ENCODE measurements at regions not wholly inside any gene's neighbourhood (a gene's known extent, or its start where the extent isn't known, plus 50 kb on each side); places are given as distances from the start of the nearest gene placed in this dataset.

- no peak overlapping the region for H3K27ac Mint-ChIP-seq
- DNase-seq: no peak
- ChIA-PET CTCF (no interaction called here), POLR2A (no interaction called here)
- peaks cover 16% of the 10 kb centered on the region for H3K9me3 Mint-ChIP-seq (ENCODE audit: insufficient read depth)
- H3K27me3 Mint-ChIP-seq (ENCODE audit: low read depth): no peaks in the 10 kb centered on the region
- H3K4me3 Mint-ChIP-seq: no peak overlapping the region
- no peak for ATAC-seq
- no peaks in the 10 kb centered on the region for H3K36me3 Mint-ChIP-seq (ENCODE audit: low read depth)
- H3K4me1 Mint-ChIP-seq (ENCODE audit: low read depth): no peaks in the 10 kb centered on the region
Observed at GRCh38 chr3:80592792-80593191, 825.0 kb upstream of the ROBO1 start.

DNA sequence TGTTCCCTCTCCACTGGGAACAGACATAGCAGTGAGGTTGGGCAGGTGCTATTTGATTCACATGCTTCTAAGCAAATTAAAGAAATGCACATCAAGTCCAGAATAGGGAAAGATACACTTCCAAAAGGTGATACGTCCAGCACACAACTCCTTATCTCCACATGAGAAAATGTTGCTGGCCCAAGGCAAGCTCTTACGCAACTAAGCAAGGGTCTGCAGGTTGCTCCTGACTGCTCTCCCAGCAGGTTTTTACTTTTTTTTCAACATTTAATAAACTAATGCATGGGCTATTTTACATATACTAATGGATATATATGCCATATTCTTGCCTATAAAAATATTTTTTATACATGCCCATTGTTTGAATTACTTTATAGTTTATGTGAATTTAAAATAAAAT, 818.5 kb upstream of the ROBO1 start:
- POLR2A ChIA-PET: no interaction called here
- peaks cover 10% of the 10 kb centered on the region for H3K9me3 Mint-ChIP-seq (ENCODE audit: insufficient read depth)
- H3K36me3 Mint-ChIP-seq (ENCODE audit: low read depth): no peaks in the 10 kb centered on the region
- no peak overlapping the region for H3K4me3 Mint-ChIP-seq
- no peak overlapping the region for H3K27ac Mint-ChIP-seq
- H3K27me3 Mint-ChIP-seq (ENCODE audit: low read depth): no peaks in the 10 kb centered on the region
- no peaks in the 10 kb centered on the region for H3K4me1 Mint-ChIP-seq (ENCODE audit: low read depth)
- no peak for ATAC-seq
- no peak for DNase-seq
- CTCF ChIA-PET: no interaction called here

DNA sequence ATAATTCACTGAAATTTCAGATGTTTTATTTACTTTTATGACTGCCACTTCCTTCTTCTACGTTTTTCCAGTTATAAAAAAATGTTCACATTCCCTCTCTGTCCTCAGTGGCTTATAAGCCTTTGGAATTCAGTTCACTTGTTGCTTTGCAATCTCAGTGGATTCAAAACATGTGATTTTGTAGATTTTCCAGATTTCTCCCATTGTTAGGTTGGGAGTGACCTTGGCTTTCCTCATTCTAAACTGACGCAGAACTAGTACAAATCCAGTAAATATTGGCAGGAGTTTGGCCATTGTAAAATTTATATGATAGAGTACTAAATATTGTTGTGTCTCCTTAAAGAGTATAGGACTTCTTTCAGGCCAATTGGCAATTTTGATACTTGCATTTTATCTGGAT, 812.3 kb upstream of the ROBO1 start:
- Mint-ChIP-seq H3K4me3 (no peak overlapping the region), H3K4me1 (ENCODE audit: low read depth) (no peaks in the 10 kb centered on the region), H3K27ac (no peak overlapping the region), H3K9me3 (ENCODE audit: insufficient read depth) (no peaks in the 10 kb centered on the region), H3K27me3 (ENCODE audit: low read depth) (no peaks in the 10 kb centered on the region), H3K36me3 (ENCODE audit: low read depth) (no peaks in the 10 kb centered on the region)
- ChIA-PET POLR2A (no interaction called here), CTCF (no interaction called here)
- DNase-seq (no peak), ATAC-seq (no peak)

DNA sequence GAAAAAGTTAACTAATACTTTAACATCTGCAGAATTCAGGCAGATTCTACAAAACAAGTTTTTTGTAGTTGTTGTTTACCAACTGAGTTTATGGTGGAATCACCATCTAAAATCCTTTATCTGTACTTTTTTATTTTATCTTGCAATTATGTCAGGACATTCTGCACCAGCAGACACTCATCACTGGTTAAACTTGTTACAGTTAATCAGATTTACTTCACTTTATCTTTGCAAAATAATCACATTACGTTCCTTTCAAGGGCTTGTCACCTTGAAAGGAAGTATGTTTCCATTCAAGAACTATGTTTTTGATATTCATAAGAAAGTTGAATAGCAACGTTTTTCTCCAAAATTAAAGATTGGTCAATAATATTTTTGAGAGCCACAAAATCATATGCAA, 796.6 kb upstream of the ROBO1 start:
- ChIA-PET CTCF (no interaction called here), POLR2A (no interaction called here)
- Mint-ChIP-seq H3K9me3 (ENCODE audit: insufficient read depth) (peaks cover 13% of the 10 kb centered on the region), H3K36me3 (ENCODE audit: low read depth) (no peaks in the 10 kb centered on the region), H3K27ac (no peak overlapping the region), H3K4me1 (ENCODE audit: low read depth) (no peaks in the 10 kb centered on the region), H3K4me3 (no peak overlapping the region), H3K27me3 (ENCODE audit: low read depth) (no peaks in the 10 kb centered on the region)
- DNase-seq (no peak), ATAC-seq (no peak)

- H3K27ac Mint-ChIP-seq: no peak overlapping the region
- H3K36me3 Mint-ChIP-seq (ENCODE audit: low read depth): no peaks in the 10 kb centered on the region
- no peak overlapping the region for H3K4me3 Mint-ChIP-seq
- H3K4me1 Mint-ChIP-seq (ENCODE audit: low read depth): no peaks in the 10 kb centered on the region
- H3K9me3 Mint-ChIP-seq (ENCODE audit: insufficient read depth): peaks cover 25% of the 10 kb centered on the region
- ChIA-PET CTCF (no interaction called here), POLR2A (no interaction called here)
- ATAC-seq (no peak), DNase-seq (no peak)
- H3K27me3 Mint-ChIP-seq (ENCODE audit: low read depth): no peaks in the 10 kb centered on the region
Observed at GRCh38 chr3:80559701-80560100, 791.9 kb upstream of the ROBO1 start.

- Mint-ChIP-seq H3K27ac (no peak overlapping the region), H3K4me3 (no peak overlapping the region), H3K9me3 (ENCODE audit: insufficient read depth) (peaks cover 36% of the 10 kb centered on the region), H3K27me3 (ENCODE audit: low read depth) (no peaks in the 10 kb centered on the region), H3K36me3 (ENCODE audit: low read depth) (no peaks in the 10 kb centered on the region), H3K4me1 (ENCODE audit: low read depth) (no peaks in the 10 kb centered on the region)
- CTCF ChIA-PET: no interaction called here
- POLR2A ChIA-PET: no interaction called here
- ATAC-seq (no peak), DNase-seq (no peak)
Observed at GRCh38 chr3:80556763-80557162, 789.0 kb upstream of the ROBO1 start.

GRCh38 chr3:80554304-80554703, 786.5 kb upstream of the ROBO1 start:
- H3K4me3 Mint-ChIP-seq: no peak overlapping the region
- DNase-seq (no peak), ATAC-seq (no peak)
- peaks cover 26% of the 10 kb centered on the region for H3K9me3 Mint-ChIP-seq (ENCODE audit: insufficient read depth)
- H3K27ac Mint-ChIP-seq: no peak overlapping the region
- H3K4me1 Mint-ChIP-seq (ENCODE audit: low read depth): no peaks in the 10 kb centered on the region
- H3K27me3 Mint-ChIP-seq (ENCODE audit: low read depth): no peaks in the 10 kb centered on the region
- CTCF ChIA-PET: no interaction called here
- POLR2A ChIA-PET: no interaction called here
- H3K36me3 Mint-ChIP-seq (ENCODE audit: low read depth): no peaks in the 10 kb centered on the region

DNA sequence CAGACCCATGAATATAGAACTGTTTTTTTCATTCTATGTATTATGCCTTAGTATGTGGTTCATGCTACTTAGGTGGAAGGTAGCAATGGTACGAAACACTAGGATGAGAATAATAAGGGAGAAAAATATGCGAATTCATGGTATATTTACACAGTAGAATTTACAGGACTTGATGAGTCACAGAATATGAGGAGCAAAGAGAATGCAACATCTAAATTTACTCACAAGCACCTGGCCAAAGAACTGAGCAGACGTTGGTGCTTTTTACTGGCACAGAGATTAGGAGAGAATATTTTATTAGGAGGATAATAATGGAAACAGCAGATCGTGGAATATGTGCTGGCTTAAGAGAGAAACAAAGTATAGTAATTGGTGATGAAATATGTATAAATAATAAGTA, 785.4 kb upstream of the ROBO1 start:
- DNase-seq (no peak), ATAC-seq (no peak)
- H3K27ac Mint-ChIP-seq: no peak overlapping the region
- peaks cover 17% of the 10 kb centered on the region for H3K9me3 Mint-ChIP-seq (ENCODE audit: insufficient read depth)
- H3K4me1 Mint-ChIP-seq (ENCODE audit: low read depth): no peaks in the 10 kb centered on the region
- H3K27me3 Mint-ChIP-seq (ENCODE audit: low read depth): no peaks in the 10 kb centered on the region
- POLR2A ChIA-PET: no interaction called here
- no peak overlapping the region for H3K4me3 Mint-ChIP-seq
- CTCF ChIA-PET: no interaction called here
- no peaks in the 10 kb centered on the region for H3K36me3 Mint-ChIP-seq (ENCODE audit: low read depth)

- POLR2A ChIA-PET: no interaction called here
- H3K27ac Mint-ChIP-seq: no peak overlapping the region
- CTCF ChIA-PET: no interaction called here
- no peak for ATAC-seq
- no peak for DNase-seq
- H3K4me1 Mint-ChIP-seq (ENCODE audit: low read depth): no peaks in the 10 kb centered on the region
- no peaks in the 10 kb centered on the region for H3K27me3 Mint-ChIP-seq (ENCODE audit: low read depth)
- no peaks in the 10 kb centered on the region for H3K36me3 Mint-ChIP-seq (ENCODE audit: low read depth)
- no peak overlapping the region for H3K4me3 Mint-ChIP-seq
- H3K9me3 Mint-ChIP-seq (ENCODE audit: insufficient read depth): peaks cover 11% of the 10 kb centered on the region
Observed at GRCh38 chr3:80550174-80550573, 782.4 kb upstream of the ROBO1 start.

DNA sequence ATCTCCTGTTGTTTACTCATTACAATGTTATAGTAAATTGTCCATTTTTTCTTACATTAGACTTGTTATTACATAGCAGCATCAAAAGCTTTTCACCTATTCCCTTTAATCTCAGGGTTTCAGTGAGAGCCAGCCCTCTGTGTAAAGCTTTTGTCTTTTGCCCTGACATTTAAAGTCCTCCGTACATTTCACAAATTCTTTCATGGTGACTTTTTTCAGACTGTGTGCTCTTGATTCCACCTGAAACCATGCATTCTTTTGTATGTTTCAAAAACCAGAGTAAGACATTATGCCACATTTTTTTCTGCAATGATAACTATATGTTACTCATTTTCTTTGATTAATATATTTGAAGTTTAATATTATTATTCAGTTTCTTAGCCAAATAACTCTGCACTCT, 781.4 kb upstream of the ROBO1 start:
- no peak overlapping the region for H3K27ac Mint-ChIP-seq
- ChIA-PET POLR2A (no interaction called here), CTCF (no interaction called here)
- H3K4me3 Mint-ChIP-seq: no peak overlapping the region
- peaks cover 10% of the 10 kb centered on the region for H3K9me3 Mint-ChIP-seq (ENCODE audit: insufficient read depth)
- ATAC-seq: no peak
- DNase-seq: no peak
- no peaks in the 10 kb centered on the region for H3K4me1 Mint-ChIP-seq (ENCODE audit: low read depth)
- no peaks in the 10 kb centered on the region for H3K27me3 Mint-ChIP-seq (ENCODE audit: low read depth)
- H3K36me3 Mint-ChIP-seq (ENCODE audit: low read depth): no peaks in the 10 kb centered on the region

- CTCF ChIA-PET: no interaction called here
- POLR2A ChIA-PET: no interaction called here
- H3K27ac Mint-ChIP-seq: no peak overlapping the region
- no peaks in the 10 kb centered on the region for H3K4me1 Mint-ChIP-seq (ENCODE audit: low read depth)
- no peaks in the 10 kb centered on the region for H3K36me3 Mint-ChIP-seq (ENCODE audit: low read depth)
- H3K27me3 Mint-ChIP-seq (ENCODE audit: low read depth): no peaks in the 10 kb centered on the region
- no peak for ATAC-seq
- no peak for DNase-seq
- no peak overlapping the region for H3K4me3 Mint-ChIP-seq
- no peaks in the 10 kb centered on the region for H3K9me3 Mint-ChIP-seq (ENCODE audit: insufficient read depth)
Observed at GRCh38 chr3:80543154-80543553, 775.4 kb upstream of the ROBO1 start.

- DNase-seq (no peak), ATAC-seq (no peak)
- H3K4me1 Mint-ChIP-seq (ENCODE audit: low read depth): no peaks in the 10 kb centered on the region
- no peak overlapping the region for H3K27ac Mint-ChIP-seq
- CTCF ChIA-PET: no interaction called here
- H3K9me3 Mint-ChIP-seq (ENCODE audit: insufficient read depth): no peaks in the 10 kb centered on the region
- POLR2A ChIA-PET: no interaction called here
- no peak overlapping the region for H3K4me3 Mint-ChIP-seq
- no peaks in the 10 kb centered on the region for H3K36me3 Mint-ChIP-seq (ENCODE audit: low read depth)
- H3K27me3 Mint-ChIP-seq (ENCODE audit: low read depth): no peaks in the 10 kb centered on the region
Observed at GRCh38 chr3:80542456-80542855, 774.7 kb upstream of the ROBO1 start.

GRCh38 chr3:80537680-80538079, 769.9 kb upstream of the ROBO1 start:
- Mint-ChIP-seq H3K4me3 (no peak overlapping the region), H3K36me3 (ENCODE audit: low read depth) (no peaks in the 10 kb centered on the region), H3K4me1 (ENCODE audit: low read depth) (no peaks in the 10 kb centered on the region), H3K27ac (no peak overlapping the region), H3K9me3 (ENCODE audit: insufficient read depth) (peaks cover 4% of the 10 kb centered on the region), H3K27me3 (ENCODE audit: low read depth) (no peaks in the 10 kb centered on the region)
- DNase-seq: no peak
- ChIA-PET CTCF (no interaction called here), POLR2A (no interaction called here)
- ATAC-seq: no peak

DNA sequence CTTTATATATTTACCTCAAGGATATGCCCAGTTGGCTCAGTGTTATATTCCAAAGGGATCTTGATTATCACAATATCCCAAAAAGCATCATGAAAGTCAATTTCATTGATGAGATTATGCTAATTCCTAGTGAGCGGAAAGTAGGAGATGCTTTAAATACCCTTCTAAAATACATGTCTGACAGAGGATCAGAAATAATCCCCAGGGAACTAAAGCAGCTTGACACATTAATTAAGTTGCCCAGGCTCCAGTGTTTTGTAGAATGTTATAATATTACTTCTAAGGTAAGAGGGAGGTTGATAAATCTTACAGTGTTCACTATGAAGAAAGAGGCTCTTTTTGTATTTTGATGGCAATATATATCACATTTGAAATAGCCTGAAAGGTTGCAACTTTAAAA, 767.5 kb upstream of the ROBO1 start:
- ChIA-PET POLR2A (no interaction called here), CTCF (no interaction called here)
- no peaks in the 10 kb centered on the region for H3K36me3 Mint-ChIP-seq (ENCODE audit: low read depth)
- no peak for ATAC-seq
- H3K4me1 Mint-ChIP-seq (ENCODE audit: low read depth): no peaks in the 10 kb centered on the region
- no peaks in the 10 kb centered on the region for H3K27me3 Mint-ChIP-seq (ENCODE audit: low read depth)
- H3K4me3 Mint-ChIP-seq: no peak overlapping the region
- DNase-seq: no peak
- H3K9me3 Mint-ChIP-seq (ENCODE audit: insufficient read depth): peaks cover 8% of the 10 kb centered on the region
- no peak overlapping the region for H3K27ac Mint-ChIP-seq
